Esophagus muscularis mucosa (tissue), 4 donors: ENCODE measurements at regions not wholly inside any gene's neighbourhood (a gene's known extent, or its start where the extent isn't known, plus 50 kb on each side); places are given as distances from the start of the nearest gene placed in this dataset.

ENCODE experiments used
- EP300 ChIP-seq: sonication (generic); formaldehyde crosslinking; IDR thresholded peaks from one replicate; pipeline ENCODE4 v1.6.1; 2017; ENCODE audit warnings: antibody characterized with exemption
- POLR2A ChIP-seq: fragments of 450-650 bp; IDR thresholded peaks from one replicate; pipeline ENCODE4 v1.6.1; 2017; ENCODE audit warnings: antibody characterized with exemption, moderate library complexity, mild to moderate bottlenecking, low read depth
- TF ChIP-seq, protein P1 (sequence below), 3 experiments: fragments of 200-600 bp in 2 of 3; fragments of 450-650 bp in 1 of 3; sonication (generic) in 2 of 3; IDR thresholded peaks; one replicate each; pipeline ENCODE4 v1.5.1; 2017 to 2019; ENCODE audit warnings: antibody characterized with exemption in 3 of 3, mild to moderate bottlenecking in 2 of 3, moderate library complexity in 1 of 3

DNA sequence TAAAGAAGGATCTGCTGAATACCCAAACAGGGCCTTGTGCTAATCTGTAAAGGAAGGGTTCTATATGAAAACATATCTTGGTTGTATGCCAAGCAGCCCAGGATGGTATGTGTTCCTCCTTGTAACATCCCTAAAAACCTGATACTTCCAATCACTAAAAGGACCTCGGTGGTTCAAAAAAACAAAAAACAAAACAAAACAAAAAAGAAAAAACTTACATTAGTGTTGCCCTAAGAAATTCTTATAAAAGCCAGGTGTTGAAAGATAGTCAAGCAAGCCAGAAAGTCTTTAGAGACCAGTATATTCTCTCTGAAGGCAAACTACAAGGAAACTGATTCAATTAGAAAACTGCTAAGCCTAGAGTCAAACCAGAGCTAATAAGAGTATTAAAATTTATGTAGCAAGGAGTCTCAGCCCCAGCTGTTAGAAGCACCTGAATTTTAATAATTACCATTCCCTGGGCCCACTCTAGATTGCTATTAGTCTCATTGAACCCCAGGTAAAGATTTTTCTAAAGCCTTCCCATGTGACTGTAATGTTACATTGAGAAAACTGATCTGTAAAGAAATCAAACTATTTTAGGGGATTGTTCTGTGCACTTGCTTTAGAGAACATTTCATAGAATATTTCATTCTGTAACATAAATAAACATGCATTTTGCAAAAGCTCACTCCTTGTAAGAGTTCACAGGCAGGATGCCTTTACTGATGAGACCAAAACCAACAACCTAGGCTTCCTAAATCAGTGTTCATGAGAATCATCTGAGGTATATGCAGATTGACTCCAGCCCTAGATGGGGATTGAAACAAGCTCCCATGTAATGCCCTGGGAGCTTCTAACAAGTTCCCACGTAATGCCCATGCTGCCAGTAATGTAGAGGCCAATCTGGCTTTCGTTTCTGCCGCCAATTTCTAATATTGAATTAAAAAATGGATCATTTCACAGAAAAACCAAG is 95.2 kb upstream of the BTN3A2 start:
- TF ChIP-seq, protein P1, sequence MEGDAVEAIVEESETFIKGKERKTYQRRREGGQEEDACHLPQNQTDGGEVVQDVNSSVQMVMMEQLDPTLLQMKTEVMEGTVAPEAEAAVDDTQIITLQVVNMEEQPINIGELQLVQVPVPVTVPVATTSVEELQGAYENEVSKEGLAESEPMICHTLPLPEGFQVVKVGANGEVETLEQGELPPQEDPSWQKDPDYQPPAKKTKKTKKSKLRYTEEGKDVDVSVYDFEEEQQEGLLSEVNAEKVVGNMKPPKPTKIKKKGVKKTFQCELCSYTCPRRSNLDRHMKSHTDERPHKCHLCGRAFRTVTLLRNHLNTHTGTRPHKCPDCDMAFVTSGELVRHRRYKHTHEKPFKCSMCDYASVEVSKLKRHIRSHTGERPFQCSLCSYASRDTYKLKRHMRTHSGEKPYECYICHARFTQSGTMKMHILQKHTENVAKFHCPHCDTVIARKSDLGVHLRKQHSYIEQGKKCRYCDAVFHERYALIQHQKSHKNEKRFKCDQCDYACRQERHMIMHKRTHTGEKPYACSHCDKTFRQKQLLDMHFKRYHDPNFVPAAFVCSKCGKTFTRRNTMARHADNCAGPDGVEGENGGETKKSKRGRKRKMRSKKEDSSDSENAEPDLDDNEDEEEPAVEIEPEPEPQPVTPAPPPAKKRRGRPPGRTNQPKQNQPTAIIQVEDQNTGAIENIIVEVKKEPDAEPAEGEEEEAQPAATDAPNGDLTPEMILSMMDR (IDR thresholded peaks at IDR 0.05) = no peak
- TF ChIP-seq POLR2A (no peak), EP300 (no peak)
